Mucosa of rectum (tissue), 2 donors: ENCODE measurements at regions not wholly inside any gene's neighbourhood (a gene's known extent, or its start where the extent isn't known, plus 50 kb on each side); places are given as distances from the start of the nearest gene placed in this dataset.
A peak's percentile ranks its signal among the peaks of the same experiment; 100 is the strongest.

Experiments used
- H3K27ac ChIP-seq, 2 donors: one replicate each; pipeline ENCODE4 v1.7.0; 2013; ENCODE audit warnings: inconsistent platforms in 2 of 2, low read depth in 2 of 2, low read length in 2 of 2
- H3K27me3 ChIP-seq, 2 donors: one replicate each; pipeline ENCODE4 v1.7.0; 2013; ENCODE audit warnings: low read length in 2 of 2; ENCODE audit not compliant: control insufficient read depth in 2 of 2, insufficient read depth in 2 of 2
- H3K36me3 ChIP-seq, 2 donors: one replicate each; pipeline ENCODE4 v1.7.0; 2013; ENCODE audit warnings: low read length in 2 of 2; ENCODE audit not compliant: control insufficient read depth in 2 of 2, insufficient read depth in 2 of 2
- H3K4me1 ChIP-seq, 2 donors: one replicate each; pipeline ENCODE4 v1.7.0; 2013; ENCODE audit warnings: low read length in 2 of 2, mild to moderate bottlenecking in 1 of 2; ENCODE audit not compliant: control insufficient read depth in 2 of 2, insufficient read depth in 2 of 2
- H3K4me3 ChIP-seq, 2 donors: one replicate each; pipeline ENCODE4 v1.7.0; 2013; ENCODE audit warnings: low read length in 2 of 2
- H3K9ac ChIP-seq, 2 donors: one replicate each; pipeline ENCODE4 v1.7.0; 2013; ENCODE audit warnings: low read length in 2 of 2, low read depth in 1 of 2, mild to moderate bottlenecking in 1 of 2
- H3K9me3 ChIP-seq, 2 donors: one replicate each; pipeline ENCODE4 v1.7.0; 2013; ENCODE audit warnings: low read length in 2 of 2; ENCODE audit not compliant: control insufficient read depth in 2 of 2
- donor health status: healthy.
- donor health status: Normal muscosa, but diverticular disease.

DNA sequence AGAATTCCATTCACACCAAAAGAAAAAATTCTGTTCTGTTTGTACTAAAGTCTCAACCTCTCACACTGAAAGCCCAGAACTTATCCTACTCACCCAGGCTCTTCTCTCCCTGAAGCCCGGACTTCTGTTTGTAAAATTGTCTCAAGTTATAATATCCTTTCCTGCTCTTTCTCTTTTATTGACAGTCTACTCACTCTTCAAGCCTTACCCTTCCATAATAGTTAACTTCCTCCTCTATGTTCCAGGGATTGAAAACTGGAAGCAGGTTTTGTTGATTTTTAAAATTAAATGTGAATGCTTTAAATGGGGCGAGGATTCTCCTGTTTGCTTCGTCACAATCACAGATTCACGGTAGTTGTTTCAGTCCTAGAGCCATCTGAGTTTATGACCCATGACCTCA, 51.7 kb upstream of the CCDC112 start:
- Histone ChIP-seq H3K4me1 (peaks cover 4 to 23% of the 10 kb centered on the region in 2 donors), H3K4me3 (no peak overlapping the region), H3K27me3 (no peaks in the 10 kb centered on the region), H3K36me3 (no peaks in the 10 kb centered on the region), H3K9me3 (no peaks in the 10 kb centered on the region), H3K9ac (no peak overlapping the region), H3K27ac (peak overlapping the region; percentile 6 to 18)
